Left lung (tissue), 4 donors: ENCODE measurements at regions not wholly inside any gene's neighbourhood (a gene's known extent, or its start where the extent isn't known, plus 50 kb on each side); places are given as distances from the start of the nearest gene placed in this dataset.

Experiments
- ATAC-seq: fragments of 200-7000 bp; cut with Tn5 transposase; one replicate; pipeline ENCODE4 v1.9.1; 2020; ENCODE audit warnings: moderate library complexity
- DNase-seq, 4 donors: peaks; one replicate each; pipeline ENCODE4 v3.0.0-alpha.2; 2013 to 2020
- H3K27ac ChIP-seq, 2 donors: fragments of 200-600 bp; sonication (generic) in 1 of 2; one replicate each; pipeline versions ENCODE4 v1.5.0 to v1.8.0; 2020 to 2021
- H3K27me3 ChIP-seq, 2 donors: fragments of 200-600 bp; sonication (generic) in 1 of 2; one replicate each; pipeline versions ENCODE4 v1.5.0 to v1.8.0; 2020 to 2021
- H3K36me3 ChIP-seq, 2 donors: fragments of 200-600 bp; sonication (generic) in 1 of 2; one replicate each; pipeline versions ENCODE4 v1.5.0 to v1.8.0; 2020 to 2021
- H3K4me1 ChIP-seq, 2 donors: fragments of 200-600 bp; one replicate each; pipeline ENCODE4 v1.8.0; 2021
- H3K4me3 ChIP-seq, 2 donors: fragments of 200-600 bp; sonication (generic) in 1 of 2; one replicate each; pipeline versions ENCODE4 v1.5.0 to v1.8.0; 2020 to 2021; ENCODE audit warnings: mild to moderate bottlenecking in 1 of 2
- H3K9me3 ChIP-seq, 2 donors: fragments of 200-600 bp; sonication (generic) in 1 of 2; one replicate each; pipeline versions ENCODE4 v1.5.0 to v1.8.0; 2020 to 2021
- CTCF ChIP-seq, 2 donors: fragments of 200-600 bp; sonication (generic) in 1 of 2; IDR thresholded peaks; one replicate each; pipeline versions ENCODE4 v1.5.0 to v1.8.0; 2021; ENCODE audit warnings: antibody characterized with exemption in 2 of 2
- intact Hi-C, 2 donors: fragments of 100-400 bp; cut with DNase I; formaldehyde crosslinking; loops; one replicate each; pipeline versions ENCODE4 v1.11.2 to v1.14.2; 2022
- donor health status: DM: no; HTN: yes; CAD: no.
- donor health status: DM: no; HTN: no; CAD: no.

- Histone ChIP-seq H3K36me3 (no peaks in the 10 kb centered on the region), H3K27ac (no peak overlapping the region), H3K9me3 (no peaks in the 10 kb centered on the region), H3K27me3 (no peaks in the 10 kb centered on the region), H3K4me1 (no peaks in the 10 kb centered on the region), H3K4me3 (no peak overlapping the region)
- DNase-seq (no peak), ATAC-seq (no peak)
- TF ChIP-seq CTCF (IDR thresholded peaks at IDR 0.05), result no peak
- intact Hi-C loops, result no loop called here
These were observed 262.2 kb downstream of the KIF20B start for GRCh38 chr10:89963451-89964102.

- TF ChIP-seq CTCF (IDR thresholded peaks at IDR 0.05), result no peak
- no peak for DNase-seq
- no peaks in the 10 kb centered on the region for H3K9me3 ChIP-seq
- H3K4me1 ChIP-seq, result no peaks in the 10 kb centered on the region
- no peaks in the 10 kb centered on the region for H3K36me3 ChIP-seq
- no peaks in the 10 kb centered on the region for H3K27me3 ChIP-seq
- intact Hi-C loops, result no loop called here
- no peak overlapping the region for H3K4me3 ChIP-seq
- no peak for ATAC-seq
- no peak overlapping the region for H3K27ac ChIP-seq
These were observed 264.8 kb downstream of the KIF20B start for GRCh38 chr10:89966211-89966610.

GRCh38 chr10:89973326-89973725 lies 271.9 kb downstream of the KIF20B start:
- no peak overlapping the region for H3K27ac ChIP-seq
- no peak for TF ChIP-seq CTCF (IDR thresholded peaks at IDR 0.05)
- no peaks in the 10 kb centered on the region for H3K27me3 ChIP-seq
- no peak for ATAC-seq
- no peaks in the 10 kb centered on the region for H3K9me3 ChIP-seq
- H3K36me3 ChIP-seq, result no peaks in the 10 kb centered on the region
- no peaks in the 10 kb centered on the region for H3K4me1 ChIP-seq
- no peak for DNase-seq
- intact Hi-C loops, result no loop called here
- no peak overlapping the region for H3K4me3 ChIP-seq

GRCh38 chr10:89975071-89975470 lies 273.7 kb downstream of the KIF20B start:
- Histone ChIP-seq H3K9me3 (no peaks in the 10 kb centered on the region), H3K4me1 (no peaks in the 10 kb centered on the region), H3K4me3 (no peak overlapping the region), H3K36me3 (no peaks in the 10 kb centered on the region), H3K27me3 (no peaks in the 10 kb centered on the region), H3K27ac (no peak overlapping the region)
- DNase-seq (no peak), ATAC-seq (no peak)
- intact Hi-C loops, result no loop called here
- no peak for TF ChIP-seq CTCF (IDR thresholded peaks at IDR 0.05)

GRCh38 chr10:89975771-89976170 lies 274.4 kb downstream of the KIF20B start:
- ATAC-seq (no peak), DNase-seq (no peak)
- Histone ChIP-seq H3K36me3 (no peaks in the 10 kb centered on the region), H3K27me3 (no peaks in the 10 kb centered on the region), H3K4me3 (no peak overlapping the region), H3K9me3 (no peaks in the 10 kb centered on the region), H3K27ac (no peak overlapping the region), H3K4me1 (no peaks in the 10 kb centered on the region)
- intact Hi-C loops, result no loop called here
- no peak for TF ChIP-seq CTCF (IDR thresholded peaks at IDR 0.05)
